ENCODE measurements at regions not wholly inside any gene's neighbourhood (a gene's known extent, or its start where the extent isn't known, plus 50 kb on each side); places are given as distances from the start of the nearest gene placed in this dataset.

DNA sequence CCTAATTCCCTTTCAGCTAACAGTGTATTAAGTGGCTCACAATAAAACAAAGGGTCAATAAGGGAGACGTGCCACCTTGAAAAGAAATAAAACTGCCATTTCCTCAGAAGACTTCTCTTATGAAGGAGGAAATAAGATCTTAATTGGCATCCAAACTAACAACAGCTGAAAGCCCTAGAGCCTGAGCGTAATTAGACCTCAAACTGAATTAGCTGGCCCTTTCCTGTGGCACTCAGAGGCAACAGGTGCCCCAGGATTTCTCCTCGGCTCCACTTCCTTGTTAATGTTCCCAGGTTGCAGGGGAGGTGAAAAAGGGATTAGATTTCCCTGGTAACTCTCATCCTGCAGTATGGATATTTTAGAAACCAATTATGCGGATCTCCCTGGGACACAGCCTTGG is 804.3 kb downstream of the DCDC2C start:
- BruUV-seq (replicated peaks), result no TSS peak
- Histone ChIP-seq H3K27ac (ENCODE audit: low read depth, low read length) (no peak overlapping the region), H3K4me2 (ENCODE audit: low read length) (no peak overlapping the region), H3K79me2 (ENCODE audit: insufficient read depth, low read length) (no peaks in the 10 kb centered on the region), H3K27me3 (ENCODE audit: insufficient read depth, low read length) (no peaks in the 10 kb centered on the region), H2AFZ (ENCODE audit: low read depth, low read length, poor library complexity, severe bottlenecking) (no peak overlapping the region), H3K9me3 (ENCODE audit: control insufficient read depth in 1 of 2, insufficient read depth in 1 of 2, low read depth in 1 of 2, low read length in 2 of 2) (peaks cover 12 to 46% of the 10 kb centered on the region in 2 experiments; a peak in 2 of 4 replicates), H3K36me3 (ENCODE audit: control insufficient read depth in 1 of 2, insufficient read depth in 2 of 2, low read length in 2 of 2) (no peaks in the 10 kb centered on the region), H3K9me2 (ENCODE audit: insufficient read depth) (no peaks in the 10 kb centered on the region), H3K4me3 (replicated peaks in 1 of 2; ENCODE audit: low read depth in 1 of 2, low read length in 2 of 2) (no peak overlapping the region), H3K4me1 (ENCODE audit: control insufficient read depth in 1 of 2, insufficient read depth in 2 of 2, low read length in 2 of 2) (no peaks in the 10 kb centered on the region), H3K9ac (ENCODE audit: low read length) (no peak overlapping the region), H4K20me1 (ENCODE audit: insufficient read depth) (no peaks in the 10 kb centered on the region)
- TF ChIP-seq ZBTB33 (IDR thresholded peaks at IDR 0.05; ENCODE audit: extremely low read depth, insufficient replicate concordance, low read length) (no peak), SIN3A (IDR thresholded peaks at IDR 0.05; ENCODE audit: low read depth) (no peak), FOSL1 (IDR thresholded peaks at IDR 0.05; ENCODE audit: low read depth) (no peak), EZH2phosphoT487 (IDR thresholded peaks at IDR 0.05; ENCODE audit: borderline replicate concordance) (no peak), ATF3 (IDR thresholded peaks at IDR 0.05) (no peak), POLR2AphosphoS5 (IDR thresholded peaks at IDR 0.05; ENCODE audit: low read depth, low read length) (no peak), ELF1 (IDR thresholded peaks at IDR 0.05; ENCODE audit: borderline replicate concordance, low read depth) (no peak), RAD21 (IDR thresholded peaks at IDR 0.05; ENCODE audit: low read depth) (no peak), EGR1 (IDR thresholded peaks at IDR 0.05; ENCODE audit: low read depth) (no peak), CTCF (IDR thresholded peaks at IDR 0.05 in 2 of 3, conservative IDR thresholded peaks at IDR 0.05 in 1 of 3; ENCODE audit: borderline replicate concordance in 1 of 3, insufficient read depth in 1 of 3, low read depth in 2 of 3, low read length in 2 of 3) (no peak), ZNF274 (IDR thresholded peaks at IDR 0.05; ENCODE audit: low read depth, low read length) (no peak), MAX (IDR thresholded peaks at IDR 0.05) (no peak)
- CTCF ChIA-PET, result no interaction called here
- POLR2A ChIA-PET, result no interaction called here
- intact Hi-C loops (cut with micrococcal nuclease), result no loop called here
- RAD21 ChIA-PET (ENCODE audit: low non-redundant PET in 1 of 2, low total read pairs in 2 of 2, uncharacterized antibody in 2 of 2, unreplicated experiment in 2 of 2), result no interaction called here
- DNase-seq (ENCODE audit: low read depth, low spot score), result no peak
- no peak for ATAC-seq
